Activated CD4-positive, alpha-beta T cell treated with anti-CD3 and anti-CD28 coated beads for 1 hour (primary cell): ENCODE measurements at regions not wholly inside any gene's neighbourhood (a gene's known extent, or its start where the extent isn't known, plus 50 kb on each side); places are given as distances from the start of the nearest gene placed in this dataset.

Source experiments
- DNase-seq: peaks from one replicate; pipeline ENCODE4 v3.0.0-alpha.2; 2020

DNA sequence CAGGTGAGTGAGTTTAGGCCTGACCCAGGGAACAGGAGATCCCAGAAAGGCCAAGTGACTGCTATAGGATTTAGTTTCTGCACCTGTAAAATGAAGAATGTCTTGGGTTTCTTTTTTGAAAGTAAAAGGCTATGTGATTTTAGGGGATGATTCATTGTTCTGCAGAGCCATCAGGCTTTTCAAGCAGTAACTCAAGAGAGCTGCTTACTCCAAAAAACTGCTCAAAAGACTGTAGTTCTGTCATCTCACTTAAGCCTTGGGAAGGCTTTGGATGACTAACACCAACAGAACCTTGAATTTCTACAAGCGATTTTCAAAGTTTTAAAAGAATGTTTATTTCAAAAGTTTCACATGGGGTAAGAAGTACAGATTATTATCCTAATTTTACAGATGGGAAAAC is 165.1 kb downstream of the HAUS1 start:
- no peak for DNase-seq

DNA sequence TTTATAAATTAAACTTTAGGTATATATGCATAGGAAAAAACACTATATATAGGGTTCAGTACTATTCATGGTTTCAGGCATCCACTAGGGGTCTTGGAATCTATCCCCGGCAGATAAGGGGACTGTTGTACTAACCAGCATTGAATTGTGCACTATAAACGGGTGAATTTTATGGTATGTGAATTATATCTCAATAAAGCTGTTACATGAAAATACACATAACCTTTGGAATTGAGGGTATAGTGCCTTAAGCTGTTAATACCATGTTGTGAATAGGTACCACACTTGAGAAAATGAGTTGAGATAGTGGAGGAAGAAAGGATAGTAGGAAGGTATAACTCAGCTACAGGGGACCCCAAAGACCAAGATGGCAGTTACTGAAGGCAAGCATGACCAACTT is 167.3 kb downstream of the HAUS1 start:
- DNase-seq: no peak

DNA sequence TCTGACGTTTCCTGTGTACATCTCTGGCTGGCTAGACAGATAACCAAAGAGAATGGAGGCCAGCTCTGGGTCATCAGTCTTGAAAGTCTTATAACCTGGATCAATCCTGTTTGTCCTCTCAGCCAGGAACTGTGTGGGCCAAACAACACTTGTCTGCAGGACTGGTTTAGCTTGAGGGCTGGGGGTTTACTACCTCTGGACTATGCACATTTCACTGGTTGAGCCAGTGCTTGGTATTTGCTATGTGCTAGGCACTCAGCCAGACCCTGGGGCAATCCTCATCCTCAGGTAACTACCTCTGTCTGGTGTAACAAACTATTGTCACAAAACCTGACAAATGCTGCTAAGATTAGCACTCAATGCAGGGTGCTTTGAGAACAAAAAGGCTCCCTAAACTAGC is 169.7 kb downstream of the HAUS1 start:
- no peak for DNase-seq

DNA sequence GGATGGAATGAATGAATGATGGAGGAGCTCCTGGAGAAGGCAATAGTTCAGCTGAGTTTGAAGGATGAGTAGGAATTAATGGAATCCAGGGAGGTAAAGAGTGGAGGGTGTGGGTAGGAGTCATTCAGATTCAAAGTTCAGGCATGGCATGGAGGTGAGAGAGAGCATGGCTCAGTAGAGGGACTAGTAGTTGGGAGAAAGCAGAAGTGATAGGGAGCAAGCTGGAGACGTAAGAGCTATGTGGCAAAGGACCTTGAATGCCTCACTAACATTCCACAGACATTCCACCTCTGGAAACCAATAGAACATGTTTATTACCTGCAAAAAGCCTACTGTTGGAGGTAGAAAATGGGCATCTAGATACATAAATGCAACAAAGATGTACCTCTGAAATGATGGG is 170.1 kb downstream of the HAUS1 start:
- DNase-seq: no peak

DNA sequence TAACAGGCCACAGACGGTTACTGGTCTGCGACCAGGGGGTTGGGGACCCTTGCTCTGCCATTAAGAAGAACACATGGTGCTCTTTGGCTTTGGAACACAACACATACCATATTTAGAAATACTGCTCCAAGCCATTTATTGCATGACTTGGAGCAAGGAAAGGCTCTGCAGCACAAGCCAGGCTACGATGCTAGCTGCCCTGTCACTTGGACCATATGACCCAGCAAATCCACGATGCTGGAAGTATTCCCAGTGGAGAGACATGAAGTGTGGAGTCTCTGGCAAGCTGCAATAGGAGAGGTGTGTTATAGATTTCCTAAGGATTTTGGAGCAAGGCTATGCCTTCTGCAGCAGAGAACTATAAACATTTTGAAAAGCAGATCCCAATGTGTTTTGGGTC is 171.2 kb downstream of the HAUS1 start:
- no peak for DNase-seq

DNA sequence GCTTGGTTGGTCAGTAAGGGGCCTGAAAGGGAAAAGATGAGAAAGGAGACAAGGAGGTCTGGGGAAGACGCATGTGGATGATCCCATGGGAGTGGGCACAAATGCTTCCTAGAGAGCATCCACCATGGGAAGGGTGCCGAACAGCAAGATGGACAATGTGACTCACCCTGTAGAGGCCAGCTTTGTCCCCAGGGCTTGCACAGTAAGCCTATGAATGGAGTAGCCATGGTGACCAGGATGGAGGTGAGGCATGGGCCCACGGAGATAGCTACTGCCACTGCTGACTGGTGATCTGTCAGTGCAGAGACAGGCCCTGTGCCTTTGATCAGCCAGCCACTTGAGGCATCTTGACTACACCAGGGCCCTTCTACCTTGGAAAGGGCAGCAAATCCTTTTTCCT is 172.6 kb downstream of the HAUS1 start:
- DNase-seq: no peak

DNA sequence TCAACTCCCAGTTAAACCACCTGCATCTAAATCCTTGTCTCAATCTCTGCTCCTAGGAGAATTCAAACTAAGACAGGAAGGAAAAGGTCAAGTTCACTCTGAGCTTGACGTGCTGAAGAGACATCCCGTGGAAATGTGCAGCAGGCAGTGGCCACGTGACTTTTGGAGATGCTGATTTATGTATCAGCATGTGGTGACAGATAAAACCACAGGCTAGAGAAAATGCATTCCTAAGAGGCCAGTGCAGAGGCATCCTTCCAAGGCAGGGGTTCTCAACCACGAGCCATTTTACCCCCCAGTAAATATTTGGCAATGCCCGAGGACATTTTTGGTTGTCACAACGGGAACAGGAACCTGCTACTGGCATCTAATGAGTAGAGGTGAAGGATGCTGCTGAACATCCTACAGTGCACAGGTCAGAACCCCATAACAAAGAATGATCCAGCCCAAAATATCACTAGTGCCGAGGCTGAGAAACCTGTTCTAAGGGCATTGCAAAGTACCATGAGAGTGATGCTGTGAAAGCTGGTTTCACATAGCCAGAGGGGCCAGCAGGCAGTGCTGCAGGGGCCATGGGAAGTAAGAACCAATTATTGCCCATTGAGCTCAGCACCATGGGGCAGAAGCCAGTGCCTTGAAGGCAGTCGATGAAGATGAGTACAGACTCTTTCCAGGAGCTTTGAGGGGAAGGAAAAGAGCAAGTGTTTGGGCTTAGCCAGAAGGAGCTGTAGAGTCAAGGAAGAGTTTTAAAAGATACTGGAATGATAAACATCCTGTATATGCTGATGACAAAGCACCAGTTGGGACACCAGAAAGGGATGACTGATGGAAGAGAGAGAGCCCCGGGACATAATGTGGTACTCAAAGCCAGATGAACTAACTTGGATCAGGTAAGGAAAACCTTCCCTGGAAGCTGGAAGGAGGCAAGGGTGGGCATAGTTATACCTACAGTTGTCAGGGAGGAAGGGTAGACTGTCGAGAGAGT is 174.6 kb downstream of the HAUS1 start:
- DNase-seq: no peak

DNA sequence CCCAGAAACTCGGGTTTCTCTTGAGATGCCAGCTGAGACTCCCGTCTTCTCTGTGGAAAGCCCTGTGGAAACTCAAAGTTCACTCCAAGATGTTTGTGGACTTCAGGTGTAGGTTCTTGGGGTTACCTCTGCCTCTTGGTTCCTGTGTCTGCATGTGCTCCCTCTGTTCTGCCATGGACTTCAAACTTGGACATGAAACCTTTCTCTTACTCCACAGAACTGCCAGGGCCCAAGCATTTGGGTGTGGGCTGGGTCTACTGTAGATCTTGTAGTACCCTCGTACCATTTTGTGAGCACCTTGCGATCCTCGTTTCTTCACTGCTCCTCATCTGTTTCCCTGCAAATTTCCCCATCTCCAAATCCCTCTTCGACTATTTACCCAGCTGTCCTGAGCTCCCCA is 175.5 kb downstream of the HAUS1 start:
- no peak for DNase-seq

DNA sequence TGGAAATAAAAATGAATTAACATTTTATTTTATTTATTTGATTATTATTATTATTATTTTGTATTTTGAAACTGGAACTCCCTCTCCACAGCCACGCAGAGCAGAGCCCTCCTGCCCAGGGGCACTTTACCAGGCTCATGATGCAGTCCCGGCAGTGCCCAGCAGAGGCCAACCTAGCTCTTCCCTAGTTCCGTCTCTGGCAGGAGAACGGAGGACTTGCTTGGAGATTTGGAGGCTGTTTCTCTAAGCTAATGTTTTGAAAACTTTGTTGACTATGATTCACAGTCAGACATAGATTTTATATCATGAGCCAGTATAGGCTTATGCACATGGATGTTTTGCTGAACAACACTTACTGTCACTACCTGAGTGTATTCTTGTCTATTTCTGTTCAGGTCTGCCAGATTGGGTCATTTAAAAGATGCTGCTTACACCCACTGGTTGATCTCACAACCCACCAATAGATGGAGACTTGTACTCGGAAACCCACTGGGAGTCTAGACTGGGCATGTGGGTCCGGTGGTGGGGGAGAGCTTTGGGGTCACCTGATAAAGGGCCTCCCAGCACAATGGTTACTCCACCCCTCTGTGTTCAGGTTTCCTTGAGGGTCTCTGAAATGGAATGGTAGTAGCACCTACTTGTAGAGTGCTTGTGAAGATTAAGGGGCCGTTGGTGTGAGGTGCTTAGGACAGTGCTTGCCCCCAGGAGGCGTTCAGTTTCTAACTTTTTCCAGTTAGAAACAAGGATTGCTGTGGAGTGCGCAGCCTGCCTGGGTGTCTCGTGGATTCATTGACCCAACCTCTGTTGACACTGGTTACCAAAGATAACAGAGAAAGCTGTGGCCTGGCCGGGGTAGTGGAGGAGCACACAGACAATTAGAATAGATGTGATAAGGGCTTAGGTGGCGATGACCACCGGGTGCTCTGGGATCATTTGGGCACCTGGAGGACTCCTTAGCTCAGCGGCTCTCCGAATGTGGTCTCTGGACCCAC is 177.3 kb downstream of the HAUS1 start:
- DNase-seq: peak; percentile 35

DNA sequence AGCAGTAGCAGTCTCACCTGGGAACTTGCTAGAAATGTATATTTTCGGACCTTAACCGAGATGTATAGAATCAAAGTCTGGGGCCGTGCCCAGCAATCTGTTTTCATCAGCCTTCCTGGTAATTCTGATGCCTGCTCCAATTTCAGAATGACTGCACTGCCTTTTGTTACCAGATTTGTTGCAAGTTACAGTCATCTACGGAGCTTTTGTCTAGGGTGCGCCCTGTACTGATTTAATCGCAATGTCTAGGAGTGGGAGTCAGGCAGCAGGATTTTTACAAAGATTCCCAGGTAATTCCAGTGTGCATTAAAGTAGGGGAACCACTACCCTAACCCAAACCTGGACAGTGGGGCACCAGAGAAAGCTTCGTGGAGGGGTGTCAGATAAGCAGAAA is 178.0 kb downstream of the HAUS1 start:
- DNase-seq: no peak

DNA sequence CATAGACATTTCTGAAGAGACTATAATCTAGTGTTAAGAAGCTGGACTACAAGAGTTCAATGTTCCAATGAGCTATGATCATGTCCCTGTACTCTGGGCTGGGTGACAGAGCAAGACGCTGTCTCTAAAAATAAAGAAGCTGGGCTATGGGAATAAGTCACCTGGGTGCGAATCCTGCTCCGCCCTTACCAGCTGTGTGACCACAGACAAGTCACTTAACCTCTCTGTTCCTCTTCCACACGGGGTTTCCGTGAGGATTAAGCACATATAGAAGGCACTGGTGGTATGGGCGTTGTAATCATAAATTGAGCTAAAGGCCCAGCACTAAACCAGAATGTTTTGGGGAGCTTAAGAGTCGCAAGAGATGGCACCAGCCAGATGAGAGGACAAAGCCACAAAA is 178.5 kb downstream of the HAUS1 start:
- no peak for DNase-seq

DNA sequence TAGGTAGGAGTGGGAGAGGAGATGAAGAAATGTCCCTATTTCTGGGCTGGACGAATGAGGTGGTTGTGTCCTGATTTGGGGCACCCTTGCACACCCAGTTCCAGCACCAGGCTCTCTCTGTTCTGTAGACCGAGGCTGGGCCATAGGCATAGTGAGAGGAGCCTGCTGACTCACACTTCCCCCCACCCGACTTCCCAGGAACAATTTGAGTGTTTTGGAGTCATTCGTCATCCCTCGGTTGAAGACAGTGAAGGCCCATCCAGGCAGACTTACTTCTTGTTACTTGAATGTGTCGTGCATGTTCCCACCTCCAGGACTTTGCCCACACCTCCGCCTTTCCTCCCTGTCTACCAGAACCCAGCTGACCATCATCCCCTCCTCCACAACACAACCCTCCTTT is 179.1 kb downstream of the HAUS1 start:
- no peak for DNase-seq

DNA sequence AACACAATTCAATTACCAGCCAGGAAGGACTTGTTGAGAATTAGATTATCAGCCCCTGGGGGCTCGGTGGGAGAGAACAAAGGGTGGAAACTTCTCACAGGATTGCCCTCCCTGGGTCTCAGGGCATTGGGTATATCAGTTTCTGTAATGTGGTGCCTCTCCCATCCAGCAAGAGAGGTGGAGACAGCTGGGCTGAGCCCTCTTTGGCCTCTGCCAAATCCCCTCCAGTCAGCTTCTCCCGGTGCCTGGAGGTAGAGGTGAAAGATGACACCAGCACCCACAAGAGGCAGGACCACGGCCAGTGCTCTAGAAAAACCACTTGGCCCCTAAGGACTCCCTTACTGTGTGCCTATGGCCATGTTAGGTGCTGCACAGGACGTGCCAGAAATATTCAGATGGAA is 179.7 kb downstream of the HAUS1 start:
- no peak for DNase-seq

DNA sequence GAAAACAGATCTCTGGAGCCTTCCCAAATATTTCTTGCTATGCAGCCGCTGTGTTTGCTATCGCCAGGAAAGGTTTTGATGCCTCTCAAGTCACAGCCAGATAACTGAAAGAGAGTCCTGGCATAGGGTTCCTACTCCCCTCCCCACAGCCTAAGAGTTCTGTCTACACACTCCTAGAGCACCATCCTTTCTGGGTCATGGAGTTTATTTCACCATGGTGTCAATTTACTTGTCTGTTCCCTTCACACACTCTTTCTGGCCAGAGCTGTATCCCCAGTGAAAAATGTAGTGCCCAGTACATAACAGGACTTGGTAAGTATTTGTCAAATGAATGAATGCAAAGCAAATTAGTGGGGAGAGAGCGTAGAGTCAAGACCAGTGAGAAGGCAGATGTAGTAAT is 185.3 kb downstream of the HAUS1 start:
- no peak for DNase-seq

DNA sequence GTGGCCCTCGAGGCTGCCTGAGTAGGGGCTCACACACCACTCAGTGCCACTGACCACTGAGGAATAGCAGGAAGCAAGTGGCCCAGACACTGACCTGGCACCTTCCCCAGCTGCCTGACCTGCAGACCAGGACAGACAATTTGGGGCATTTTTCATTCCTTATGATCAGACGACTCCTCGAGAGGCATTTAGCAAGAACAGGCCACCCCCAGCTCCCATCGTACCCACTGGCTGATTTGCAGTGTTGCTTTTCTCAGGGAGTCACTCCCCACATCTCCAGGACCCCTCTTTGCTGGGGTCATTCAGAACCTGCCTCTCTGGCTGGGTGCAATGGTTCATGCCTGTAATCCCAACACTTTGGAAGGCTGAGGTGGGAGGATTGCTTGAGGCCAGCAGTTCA is 185.7 kb downstream of the HAUS1 start:
- no peak for DNase-seq

DNA sequence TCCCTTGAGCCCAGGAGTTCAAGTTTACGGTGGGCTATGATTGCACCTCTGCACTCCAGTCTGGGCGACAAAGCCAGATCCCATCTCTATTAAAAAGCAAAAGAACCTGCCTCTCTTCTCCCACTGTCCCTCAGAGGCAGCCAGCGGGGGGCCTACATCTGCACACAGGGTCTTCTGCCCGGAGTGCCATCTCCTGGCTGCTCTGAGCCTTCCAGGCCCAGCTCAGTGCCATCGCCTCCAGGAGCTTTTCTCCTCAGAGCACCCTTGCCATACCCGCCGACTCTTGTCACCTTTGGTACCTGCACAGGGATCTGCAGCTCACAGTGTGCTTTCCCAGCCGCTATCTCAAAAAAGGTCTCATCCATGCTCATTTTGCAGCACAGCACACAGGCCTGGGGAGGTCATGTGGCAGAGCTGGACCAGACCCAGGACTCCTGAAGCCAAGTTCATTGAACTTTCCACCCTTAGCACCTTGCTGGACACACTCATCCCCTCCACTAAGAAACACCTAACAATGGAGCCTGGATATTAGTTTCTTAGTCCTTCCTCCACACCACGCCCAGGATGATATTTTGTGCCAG is 186.3 kb downstream of the HAUS1 start:
- DNase-seq: no peak

DNA sequence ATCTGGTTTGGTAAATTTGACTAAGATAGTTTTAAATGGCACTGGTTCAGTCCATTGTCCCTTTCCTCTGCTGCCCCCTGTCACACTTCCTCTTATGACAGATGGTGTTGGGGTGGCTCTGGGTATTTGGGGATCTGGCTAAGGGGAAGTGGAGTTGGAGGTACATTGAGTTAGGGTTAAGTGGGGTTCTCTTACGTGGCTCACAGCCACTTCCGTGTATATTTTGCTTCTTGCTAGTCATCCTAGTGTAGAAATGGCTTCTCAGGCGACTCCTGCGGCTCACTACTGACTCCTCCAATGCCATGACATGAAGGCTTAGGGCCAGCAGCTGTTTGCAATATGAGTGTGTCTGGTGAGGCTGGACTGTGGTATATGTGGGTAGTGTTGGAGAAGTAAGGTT is 187.0 kb downstream of the HAUS1 start:
- DNase-seq: no peak

DNA sequence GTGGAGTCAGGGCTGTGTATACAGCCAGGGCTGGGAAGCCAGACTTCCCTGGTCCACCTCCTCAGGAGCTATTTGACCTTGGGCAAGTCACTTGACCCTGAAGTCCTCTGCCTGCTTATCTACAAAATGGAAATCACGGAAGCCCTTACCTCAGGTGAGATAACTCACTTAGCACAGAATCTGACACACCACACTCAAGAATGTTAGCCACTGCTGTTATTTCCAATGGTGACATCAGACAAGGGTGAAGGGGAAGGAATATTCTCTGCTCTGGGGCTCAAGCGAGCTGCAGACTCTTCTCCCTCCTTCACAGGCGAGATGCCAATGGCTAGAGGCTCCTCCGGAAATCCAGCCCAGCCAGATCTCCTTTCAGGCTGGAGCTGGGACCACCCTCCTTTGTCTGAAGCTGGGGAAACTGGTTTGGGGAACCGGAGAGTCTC is 189.6 kb downstream of the HAUS1 start:
- DNase-seq: no peak

DNA sequence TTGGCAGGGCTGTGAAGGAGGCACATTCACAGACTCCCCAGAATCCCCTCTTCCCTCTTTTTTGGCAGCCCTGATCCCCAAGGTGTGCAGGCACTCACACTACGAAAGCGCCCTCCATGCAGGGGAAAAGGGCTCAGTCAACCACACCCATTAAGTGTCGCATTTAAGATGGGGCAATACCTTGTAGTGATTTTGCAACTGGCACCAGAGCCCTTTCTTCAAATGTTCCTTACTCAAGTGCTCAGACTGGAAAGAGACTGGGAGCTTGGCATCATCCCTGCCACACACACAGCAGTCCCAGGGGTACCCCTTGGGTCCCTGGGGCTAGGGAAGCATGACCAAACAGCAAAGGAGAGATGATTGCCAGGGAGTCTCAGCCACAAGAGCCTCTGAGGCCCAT is 190.1 kb downstream of the HAUS1 start:
- no peak for DNase-seq

DNA sequence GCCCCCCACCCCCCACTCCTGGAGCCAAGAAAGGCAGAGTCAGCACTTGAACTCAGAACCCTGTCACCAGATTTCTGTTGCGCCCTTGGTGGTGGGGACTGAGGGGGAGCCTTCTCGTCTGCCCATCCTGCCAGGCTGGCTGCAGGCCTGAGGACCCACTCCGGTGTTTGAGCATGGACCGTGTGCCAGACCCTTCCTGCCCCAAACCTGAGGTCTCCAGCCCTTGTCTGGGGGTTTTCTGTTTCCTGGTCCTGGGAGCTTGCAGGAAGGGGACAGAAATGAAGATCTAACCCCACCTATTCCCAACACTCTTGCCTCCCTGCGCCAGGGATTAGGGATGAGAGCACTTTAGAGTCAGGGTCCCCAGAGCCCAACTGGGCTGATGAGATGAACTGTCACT is 190.6 kb downstream of the HAUS1 start:
- DNase-seq: no peak

DNA sequence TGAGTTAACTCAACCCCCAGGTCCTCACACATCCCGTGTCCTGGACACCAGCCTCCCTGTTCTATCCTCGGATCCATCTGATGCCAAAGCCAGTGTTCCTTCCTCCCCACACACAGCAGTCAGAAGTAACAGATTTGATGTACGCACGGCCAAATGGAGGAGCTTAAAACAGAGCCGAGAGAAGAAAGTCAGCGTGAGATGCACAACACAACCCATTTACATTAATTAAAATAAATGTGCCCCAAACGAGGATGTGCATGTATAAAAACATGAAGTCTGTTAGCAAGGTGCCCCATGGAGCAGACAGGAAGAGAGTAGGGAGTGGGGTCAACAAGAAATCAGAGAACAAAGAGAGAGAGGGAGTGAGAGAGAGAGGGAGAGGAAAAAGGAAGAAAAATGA is 191.2 kb downstream of the HAUS1 start:
- no peak for DNase-seq

DNA sequence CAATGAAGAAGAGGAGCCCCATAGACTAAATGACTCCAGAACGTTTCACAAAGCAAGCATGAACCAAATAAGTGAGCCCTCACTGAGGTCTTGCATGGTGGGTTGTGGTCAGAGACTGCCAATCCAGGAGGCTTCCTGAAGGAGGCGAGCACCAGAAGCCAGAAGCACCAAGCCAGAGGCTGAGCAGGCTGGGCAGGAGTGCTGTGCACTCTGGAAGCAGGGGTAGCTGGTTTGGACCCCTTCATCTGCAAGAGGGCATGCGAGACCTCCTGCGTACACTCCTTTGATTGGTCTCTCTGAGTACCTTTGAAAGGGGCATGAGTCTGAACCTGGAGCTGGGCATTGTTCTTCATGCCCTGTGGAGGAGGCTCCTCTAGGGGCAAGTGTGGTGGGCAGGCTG is 192.5 kb downstream of the HAUS1 start:
- no peak for DNase-seq

DNA sequence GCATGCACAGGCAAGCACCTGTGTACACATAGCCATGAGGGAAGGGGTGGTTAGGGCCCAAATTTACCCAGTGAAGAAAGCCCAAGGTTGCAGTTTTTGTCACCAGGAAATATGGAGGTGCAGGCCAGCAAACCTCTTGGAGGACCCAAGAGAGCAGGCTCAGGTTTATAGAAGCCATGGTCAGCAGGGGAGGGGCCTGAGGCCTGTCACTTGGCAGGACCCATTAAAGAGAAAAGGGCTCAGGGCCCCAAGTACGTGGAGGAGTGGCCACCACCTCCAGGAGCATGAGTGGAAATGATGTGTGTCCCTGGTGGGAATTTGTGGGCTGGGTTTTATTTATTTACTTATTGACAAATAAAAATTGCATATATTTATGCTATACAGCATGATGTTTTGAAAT is 192.9 kb downstream of the HAUS1 start:
- DNase-seq: no peak
